Astrocyte of the spinal cord (primary cell): ENCODE measurements at regions not wholly inside any gene's neighbourhood (a gene's known extent, or its start where the extent isn't known, plus 50 kb on each side); places are given as distances from the start of the nearest gene placed in this dataset.
"Not testable (repeated sequence)": the region's sequence is repeated elsewhere in the genome, so short reads cannot be mapped to it uniquely, and the experiment has no call there.

Experiments
- DNase-seq: peaks from one replicate; pipeline ENCODE4 v3.0.0; 2011; ENCODE audit warnings: low read depth, low spot score
- H3K4me3 ChIP-seq: 2 replicates; pipeline ENCODE4 v1.5.1; 2011; ENCODE audit warnings: low read depth, mild to moderate bottlenecking, low read length, moderate library complexity
- in situ Hi-C: cut with HindIII; loops from 2 replicates; pipeline ENCODE4 v1.10.0; 2017; ENCODE audit warnings: low sequenced_read_pairs
- TF ChIP-seq, protein P1 (sequence below): IDR thresholded peaks from 2 replicates; pipeline ENCODE4 v1.5.1; 2012; ENCODE audit warnings: low read depth, mild to moderate bottlenecking, low read length, inconsistent platforms

- no peak for DNase-seq
- TF ChIP-seq, protein P1, sequence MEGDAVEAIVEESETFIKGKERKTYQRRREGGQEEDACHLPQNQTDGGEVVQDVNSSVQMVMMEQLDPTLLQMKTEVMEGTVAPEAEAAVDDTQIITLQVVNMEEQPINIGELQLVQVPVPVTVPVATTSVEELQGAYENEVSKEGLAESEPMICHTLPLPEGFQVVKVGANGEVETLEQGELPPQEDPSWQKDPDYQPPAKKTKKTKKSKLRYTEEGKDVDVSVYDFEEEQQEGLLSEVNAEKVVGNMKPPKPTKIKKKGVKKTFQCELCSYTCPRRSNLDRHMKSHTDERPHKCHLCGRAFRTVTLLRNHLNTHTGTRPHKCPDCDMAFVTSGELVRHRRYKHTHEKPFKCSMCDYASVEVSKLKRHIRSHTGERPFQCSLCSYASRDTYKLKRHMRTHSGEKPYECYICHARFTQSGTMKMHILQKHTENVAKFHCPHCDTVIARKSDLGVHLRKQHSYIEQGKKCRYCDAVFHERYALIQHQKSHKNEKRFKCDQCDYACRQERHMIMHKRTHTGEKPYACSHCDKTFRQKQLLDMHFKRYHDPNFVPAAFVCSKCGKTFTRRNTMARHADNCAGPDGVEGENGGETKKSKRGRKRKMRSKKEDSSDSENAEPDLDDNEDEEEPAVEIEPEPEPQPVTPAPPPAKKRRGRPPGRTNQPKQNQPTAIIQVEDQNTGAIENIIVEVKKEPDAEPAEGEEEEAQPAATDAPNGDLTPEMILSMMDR: no peak
- no peak overlapping the region for H3K4me3 ChIP-seq
- in situ Hi-C loops: no loop called here
These were observed 76.5 kb upstream of the SMARCAD1 start for GRCh38 chr4:94131212-94131611.

DNA sequence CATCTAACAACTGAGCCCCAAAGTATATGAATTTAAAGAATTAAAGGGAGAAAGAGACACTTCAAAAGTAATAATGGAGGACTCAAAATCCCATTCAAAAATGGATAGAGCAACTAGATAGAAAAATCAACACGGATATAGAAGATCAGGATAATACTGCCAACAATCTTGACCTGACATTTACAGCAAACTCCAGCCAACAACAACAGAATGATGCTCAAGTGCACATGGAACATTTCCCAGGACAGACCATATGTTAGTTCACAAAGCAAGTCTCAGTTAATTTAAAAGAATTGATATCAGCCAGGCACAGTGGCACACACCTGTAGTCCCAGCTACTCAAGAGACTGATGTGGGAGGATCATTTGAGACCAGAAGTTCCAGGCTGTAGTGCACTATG, 72.0 kb upstream of the SMARCAD1 start:
- DNase-seq: no peak
- in situ Hi-C loops: no loop called here
- H3K4me3 ChIP-seq: no peak overlapping the region
- TF ChIP-seq, protein P1: no peak

- DNase-seq: no peak
- no peak overlapping the region for H3K4me3 ChIP-seq
- TF ChIP-seq, protein P1: no peak
- in situ Hi-C loops: no loop called here
These were observed 67.6 kb upstream of the SMARCAD1 start for GRCh38 chr4:94139931-94140612.

DNA sequence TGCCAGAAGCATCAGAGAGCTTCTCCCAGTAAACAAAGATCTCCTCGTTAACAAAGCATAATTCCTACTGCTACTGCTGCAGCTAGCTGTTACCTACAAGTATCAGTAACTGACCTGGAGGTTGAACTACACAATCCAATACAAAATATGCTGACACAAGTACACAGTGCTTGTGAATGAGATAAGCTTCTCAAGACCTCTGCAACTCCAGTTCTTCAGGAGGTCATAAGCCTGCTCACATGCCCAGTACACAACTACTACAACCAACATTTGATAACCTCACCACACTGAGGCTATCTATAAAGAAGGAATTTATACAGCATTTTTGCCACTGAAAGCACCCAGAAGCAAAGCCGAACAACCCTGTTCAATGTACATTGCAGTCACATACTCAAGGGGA, 66.7 kb upstream of the SMARCAD1 start:
- in situ Hi-C loops: no loop called here
- TF ChIP-seq, protein P1: no peak
- no peak overlapping the region for H3K4me3 ChIP-seq
- no peak for DNase-seq

DNA sequence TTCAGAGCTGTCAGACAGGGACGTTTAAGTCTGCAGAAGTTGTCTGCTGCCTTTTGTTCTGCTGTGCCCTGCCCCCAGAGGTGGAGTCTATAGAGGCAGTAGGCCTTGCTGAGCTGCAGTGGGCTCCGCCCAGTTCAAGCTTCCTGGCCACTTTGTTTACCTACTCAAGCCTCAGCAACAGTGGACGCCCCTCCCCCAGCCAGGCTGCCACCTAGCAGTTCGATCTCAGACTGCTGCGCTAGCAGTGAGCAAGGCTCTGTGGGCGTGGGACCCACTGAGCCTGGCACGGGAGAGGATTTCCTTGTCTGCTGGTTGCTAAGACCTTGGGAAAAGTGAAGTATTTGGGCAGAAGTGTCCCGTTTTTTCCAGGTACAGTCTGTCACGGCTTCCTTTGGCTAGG, 59.6 kb upstream of the SMARCAD1 start:
- DNase-seq, in situ Hi-C loops, H3K4me3 ChIP-seq: not testable (repeated sequence)

DNA sequence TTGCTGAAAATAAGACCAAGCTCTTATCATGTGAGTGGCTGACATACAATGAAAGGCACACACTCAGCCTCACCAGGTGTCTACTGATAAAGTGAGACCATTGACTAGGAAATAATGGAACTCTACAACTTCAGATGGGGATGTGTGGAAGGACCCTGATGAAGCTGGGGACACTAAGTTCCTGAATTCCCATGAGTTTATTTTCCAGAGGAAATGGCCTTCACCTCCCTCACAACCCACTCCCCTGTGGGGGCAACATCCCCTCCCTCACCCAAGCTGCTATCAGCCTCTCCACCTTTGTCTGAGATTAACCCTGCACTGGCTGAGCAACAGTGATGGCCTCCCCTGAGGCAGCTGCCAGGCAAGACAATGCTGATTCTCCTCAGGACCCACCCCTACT, 55.2 kb upstream of the SMARCAD1 start:
- no peak overlapping the region for H3K4me3 ChIP-seq
- in situ Hi-C loops: no loop called here
- TF ChIP-seq, protein P1: no peak
- DNase-seq: no peak

DNA sequence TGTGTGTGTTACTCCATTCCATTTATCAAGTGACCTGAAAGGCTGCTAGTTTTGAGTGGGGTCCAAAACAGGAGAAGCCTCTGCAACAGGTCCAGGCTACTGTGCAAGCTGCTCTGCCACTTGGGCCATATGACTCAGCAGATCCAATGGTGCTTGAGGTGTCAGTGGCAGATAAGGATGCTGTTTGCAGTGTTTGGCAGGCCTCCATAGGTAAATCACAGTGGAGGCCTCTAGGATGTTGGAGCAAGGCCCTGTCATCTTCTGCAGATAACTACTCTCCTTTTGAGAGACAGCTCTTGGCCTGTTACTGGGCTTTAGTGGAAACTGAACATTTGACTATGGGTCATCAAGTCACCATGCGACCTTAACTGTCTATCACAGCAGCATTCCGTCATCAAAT, 52.3 kb upstream of the SMARCAD1 start:
- H3K4me3 ChIP-seq, in situ Hi-C loops, DNase-seq: not testable (repeated sequence)

DNA sequence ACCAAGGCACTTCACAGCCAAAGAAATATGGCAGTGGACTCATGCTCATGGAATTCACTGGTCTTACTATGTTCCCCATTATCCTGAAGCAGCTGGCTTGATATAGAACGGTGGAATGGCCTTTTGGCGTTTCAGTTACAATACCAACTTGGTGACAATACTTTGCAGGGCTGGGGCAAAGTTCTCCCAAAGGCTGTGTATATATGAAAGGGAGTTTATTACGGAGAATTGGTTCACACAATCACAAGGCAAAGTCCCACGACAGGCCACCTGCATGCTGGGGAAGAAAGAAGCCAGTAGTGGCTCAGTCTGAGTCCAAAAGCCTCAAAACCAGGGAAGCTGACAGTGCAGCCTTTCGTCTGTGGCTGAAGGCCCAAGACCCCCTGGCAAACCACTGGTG, 50.8 kb upstream of the SMARCAD1 start:
- in situ Hi-C loops: no loop called here
- TF ChIP-seq, protein P1: no peak
- no peak overlapping the region for H3K4me3 ChIP-seq
- no peak for DNase-seq
